Astrocyte (in vitro differentiated cells and primary cell): ENCODE measurements at regions not wholly inside any gene's neighbourhood (a gene's known extent, or its start where the extent isn't known, plus 50 kb on each side); places are given as distances from the start of the nearest gene placed in this dataset.

Experiments used
- EZH2 ChIP-seq: IDR thresholded peaks from 2 replicates; pipeline ENCODE4 v1.6.1; 2012; ENCODE audit warnings: mild to moderate bottlenecking, low read length, inconsistent platforms; ENCODE audit not compliant: insufficient read depth
- TF ChIP-seq, protein P1 (sequence below): IDR thresholded peaks from 2 replicates; pipeline ENCODE4 v1.5.1; 2011; ENCODE audit warnings: low read depth, mild to moderate bottlenecking, inconsistent platforms, low read length, moderate library complexity; ENCODE audit not compliant: insufficient read depth

DNA sequence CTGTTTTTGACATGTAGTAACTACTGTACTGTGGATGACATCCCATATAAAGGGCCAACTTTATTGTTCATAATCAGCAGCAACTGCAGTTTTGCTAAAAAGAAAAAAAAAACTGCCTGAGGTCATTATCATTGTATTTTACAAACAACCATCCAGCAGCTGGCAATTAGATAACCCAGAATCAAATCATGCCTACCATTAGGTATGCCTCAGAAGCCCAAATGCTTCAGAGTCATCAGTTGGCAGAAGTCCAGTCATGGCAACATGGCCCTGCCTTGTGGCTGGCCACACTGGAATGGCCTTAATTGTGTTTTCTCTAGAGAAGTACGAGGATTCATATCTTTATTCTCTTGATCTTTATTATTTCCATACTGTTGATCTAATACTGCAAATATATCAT, 462.4 kb upstream of the NRSN1 start:
- no peak for TF ChIP-seq EZH2
- TF ChIP-seq, protein P1, sequence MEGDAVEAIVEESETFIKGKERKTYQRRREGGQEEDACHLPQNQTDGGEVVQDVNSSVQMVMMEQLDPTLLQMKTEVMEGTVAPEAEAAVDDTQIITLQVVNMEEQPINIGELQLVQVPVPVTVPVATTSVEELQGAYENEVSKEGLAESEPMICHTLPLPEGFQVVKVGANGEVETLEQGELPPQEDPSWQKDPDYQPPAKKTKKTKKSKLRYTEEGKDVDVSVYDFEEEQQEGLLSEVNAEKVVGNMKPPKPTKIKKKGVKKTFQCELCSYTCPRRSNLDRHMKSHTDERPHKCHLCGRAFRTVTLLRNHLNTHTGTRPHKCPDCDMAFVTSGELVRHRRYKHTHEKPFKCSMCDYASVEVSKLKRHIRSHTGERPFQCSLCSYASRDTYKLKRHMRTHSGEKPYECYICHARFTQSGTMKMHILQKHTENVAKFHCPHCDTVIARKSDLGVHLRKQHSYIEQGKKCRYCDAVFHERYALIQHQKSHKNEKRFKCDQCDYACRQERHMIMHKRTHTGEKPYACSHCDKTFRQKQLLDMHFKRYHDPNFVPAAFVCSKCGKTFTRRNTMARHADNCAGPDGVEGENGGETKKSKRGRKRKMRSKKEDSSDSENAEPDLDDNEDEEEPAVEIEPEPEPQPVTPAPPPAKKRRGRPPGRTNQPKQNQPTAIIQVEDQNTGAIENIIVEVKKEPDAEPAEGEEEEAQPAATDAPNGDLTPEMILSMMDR = no peak
